GM12878 (cell line): ENCODE measurements at regions not wholly inside any gene's neighbourhood (a gene's known extent, or its start where the extent isn't known, plus 50 kb on each side); places are given as distances from the start of the nearest gene placed in this dataset.

ENCODE experiments used
- ATAC-seq: fragments of 200-7000 bp; cut with Tn5 transposase; 3 replicates; pipeline ENCODE4 v1.9.1; 2020; ENCODE audit warnings: mild to moderate bottlenecking, moderate library complexity
- BruUV-seq: library from RNA; stranded (reverse); fragments of 400-500 nt; replicated peaks from 2 replicates; lab custom pipeline; 2021; lab: Mats Ljungman, UMichigan
- CTCF ChIA-PET: fragments of 300-600 bp; sonication (Branson Sonifier 250); formaldehyde crosslinking; extraction: SDS; loops from one replicate; lab custom pipeline; 2021; ENCODE audit warnings: inconsistent platforms; lab: Yijun Ruan, JAX
- POLR2A ChIA-PET: fragments of 350-600 bp; formaldehyde crosslinking; extraction: SDS; loops from one replicate; lab custom pipeline; 2021; ENCODE audit warnings: inconsistent platforms; lab: Charles Lee
- RAD21 ChIA-PET: fragments of 300-600 bp; sonication (Branson Sonifier 250); formaldehyde crosslinking; loops from one replicate; lab custom pipeline; 2023; ENCODE audit warnings: antibody characterized with exemption; ENCODE audit not compliant: unreplicated experiment; lab: Charles Lee
- SMC1A ChIA-PET: fragments of 300-600 bp; sonication (Branson Sonifier 250); formaldehyde crosslinking; loops from one replicate; lab custom pipeline; 2023; ENCODE audit not compliant: unreplicated experiment, uncharacterized antibody; lab: Charles Lee
- DNase-seq: peaks from one replicate; pipeline ENCODE4 v3.0.0-alpha.2; 2011; ENCODE audit warnings: low read depth, low spot score
- FAIRE-seq: peaks from 3 replicates; lab custom pipeline; 2011; peaks lifted over from hg19 to GRCh38; lab: Jason Lieb, UNC
- H2AFZ ChIP-seq: 2 replicates; pipeline ENCODE4 v1.6.0; 2011; ENCODE audit warnings: low read depth, low read length, control low read depth; ENCODE audit not compliant: control insufficient read depth
- H3K27ac ChIP-seq: 2 replicates; pipeline ENCODE4 v1.5.1; 2011; ENCODE audit warnings: control low read depth; ENCODE audit not compliant: control insufficient read depth, insufficient read depth
- H3K27me3 ChIP-seq, 2 experiments: replicated peaks in 1 of 2; 2 replicates each; pipeline versions ENCODE4 v1.6.0 to v1.6.1; 2011; ENCODE audit warnings: low read length in 1 of 2; ENCODE audit not compliant: control insufficient read depth in 2 of 2, insufficient read depth in 2 of 2
- H3K36me3 ChIP-seq, 2 experiments: 2 replicates each; pipeline ENCODE4 v1.5.1; 2011; ENCODE audit warnings: low read length in 1 of 2; ENCODE audit not compliant: control insufficient read depth in 2 of 2, insufficient read depth in 2 of 2
- H3K4me1 ChIP-seq: 2 replicates; pipeline ENCODE4 v1.6.1; 2011; ENCODE audit warnings: mild to moderate bottlenecking, low read length, moderate library complexity, mixed read lengths; ENCODE audit not compliant: control insufficient read depth, insufficient read depth
- H3K4me2 ChIP-seq: 2 replicates; pipeline ENCODE4 v1.6.0; 2011; ENCODE audit warnings: control low read depth; ENCODE audit not compliant: control insufficient read depth, insufficient read depth
- H3K4me3 ChIP-seq: fragments of 200-600 bp; sonication (generic); 2 replicates; pipeline ENCODE4 v1.5.1; 2016
- H3K79me2 ChIP-seq: 2 replicates; pipeline ENCODE4 v1.6.0; 2011; ENCODE audit warnings: low read length; ENCODE audit not compliant: control insufficient read depth, insufficient read depth
- H3K9ac ChIP-seq: 2 replicates; pipeline ENCODE4 v1.8.0; 2011; ENCODE audit warnings: low read length, control low read depth, mixed read lengths; ENCODE audit not compliant: control insufficient read depth, insufficient read depth
- H3K9me3 ChIP-seq: replicated peaks from 3 replicates; pipeline ENCODE4 v1.5.1; 2011; ENCODE audit warnings: mild to moderate bottlenecking, low read length; ENCODE audit not compliant: control insufficient read depth, insufficient read depth
- H4K20me1 ChIP-seq: 2 replicates; pipeline ENCODE4 v1.6.0; 2011; ENCODE audit not compliant: control insufficient read depth, insufficient read depth
- CBFB ChIP-seq: IDR thresholded peaks from 2 replicates; pipeline ENCODE4 v1.6.1; 2016; ENCODE audit warnings: antibody characterized with exemption, low read depth
- CHD1 ChIP-seq: IDR thresholded peaks from 2 replicates; pipeline ENCODE4 v1.6.1; 2012; ENCODE audit warnings: low read depth, low read length, improper control_type of control experiment
- CHD2 ChIP-seq: IDR thresholded peaks from 2 replicates; pipeline ENCODE4 v1.6.1; 2011; ENCODE audit warnings: low read depth, low read length, improper control_type of control experiment, borderline replicate concordance
- HDAC6 ChIP-seq: fragments of 200-600 bp; sonication (generic); IDR thresholded peaks from one replicate; pipeline ENCODE4 v1.8.0; 2017; ENCODE audit warnings: antibody characterized with exemption; ENCODE audit not compliant: unreplicated experiment
- HDGF ChIP-seq: fragments of 450-650 bp; IDR thresholded peaks from 2 replicates; pipeline ENCODE4 v1.6.1; 2016; ENCODE audit warnings: antibody characterized with exemption
- IKZF2 ChIP-seq, 2 experiments: fragments of 450-650 bp; IDR thresholded peaks; 2 replicates each; pipeline ENCODE4 v1.6.1; 2017; ENCODE audit warnings: mild to moderate bottlenecking in 2 of 2, moderate library complexity in 2 of 2
- KAT2A ChIP-seq: conservative IDR thresholded peaks from 2 replicates; pipeline ENCODE4 v1.6.1; 2011; ENCODE audit warnings: low read depth, low read length; ENCODE audit not compliant: control insufficient read depth
- MEF2B ChIP-seq: fragments of 450-650 bp; IDR thresholded peaks from 2 replicates; pipeline ENCODE4 v1.6.1; 2018; ENCODE audit warnings: mild to moderate bottlenecking, moderate library complexity; ENCODE audit not compliant: partially characterized antibody, poor library complexity, severe bottlenecking
- POLR2A ChIP-seq: IDR thresholded peaks from 2 replicates; pipeline ENCODE4 v1.6.1; 2011; ENCODE audit warnings: low read depth, mild to moderate bottlenecking, low read length
- SIX5 ChIP-seq: IDR thresholded peaks from 2 replicates; pipeline ENCODE4 v1.6.1; 2011; ENCODE audit warnings: mild to moderate bottlenecking, low read depth, low read length, moderate library complexity; ENCODE audit not compliant: severe bottlenecking
- STAT3 ChIP-seq: IDR thresholded peaks from 2 replicates; pipeline ENCODE4 v1.6.1; 2011; ENCODE audit warnings: low read depth, low read length, improper control_type of control experiment
- WGBS: methylation state at CpG from one replicate; pipeline ENCODE4 v1.1.6; 2016; ENCODE audit warnings: low lambda C conversion rate; ENCODE audit not compliant: insufficient replicate concordance, insufficient coverage; ENCODE audit errors: missing lambda C conversion rate; 5-methylcytosine and 5-hydroxymethylcytosine counted together
- in situ Hi-C: fragments of 300-500 bp; cut with MboI; formaldehyde crosslinking; loops from 9 replicates; pipeline ENCODE4 v1.14.3; 2018; ENCODE audit warnings: mixed read lengths
- intact Hi-C: fragments of 100-400 bp; cut with micrococcal nuclease; formaldehyde crosslinking; loops from one replicate; pipeline ENCODE4 v1.14.2; 2022; ENCODE audit not compliant: unreplicated experiment
- TF ChIP-seq, protein P1 (sequence below): fragments of 450-650 bp; IDR thresholded peaks from 2 replicates; pipeline ENCODE4 v1.6.1; 2018; ENCODE audit warnings: borderline replicate concordance, mild to moderate bottlenecking; ENCODE audit not compliant: partially characterized antibody
- TF ChIP-seq, protein P2 (sequence below): fragments of 450-650 bp; formaldehyde crosslinking; IDR thresholded peaks from 2 replicates; pipeline ENCODE4 v1.4.0; 2022; ENCODE audit warnings: mild to moderate bottlenecking, moderate library complexity
- TF ChIP-seq, protein P3 (sequence below): fragments of 450-650 bp; IDR thresholded peaks from 2 replicates; pipeline ENCODE4 v1.6.1; 2018; ENCODE audit warnings: mild to moderate bottlenecking, low read depth, moderate library complexity; ENCODE audit not compliant: partially characterized antibody

DNA sequence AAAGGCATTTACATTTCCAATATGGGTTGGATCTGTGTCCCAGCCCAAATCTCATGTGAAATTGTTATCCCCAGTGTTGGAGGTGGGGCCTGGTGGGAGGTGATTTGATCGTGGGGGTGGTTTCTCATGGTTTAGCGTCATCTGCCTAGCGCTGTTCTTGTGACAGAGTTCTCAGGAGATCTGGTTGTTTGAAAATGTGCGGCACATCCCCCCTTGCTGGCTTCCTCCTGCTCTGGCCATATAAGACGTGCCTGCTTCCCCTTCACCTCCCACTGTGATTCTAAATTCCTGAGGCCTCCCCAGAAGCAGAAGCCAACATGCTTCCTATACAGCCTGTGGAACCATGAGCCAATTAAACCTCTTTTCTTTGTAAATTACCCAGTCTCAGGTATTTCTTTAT, 126.2 kb upstream of the FNDC3A start:
- in situ Hi-C loops (no loop called here), intact Hi-C loops (no loop called here)
- Histone ChIP-seq H3K36me3 (no peaks in the 10 kb centered on the region), H2AFZ (no peak overlapping the region), H3K9ac (no peak overlapping the region), H4K20me1 (no peaks in the 10 kb centered on the region), H3K4me3 (no peak overlapping the region), H3K4me2 (no peak overlapping the region), H3K4me1 (no peaks in the 10 kb centered on the region), H3K27me3 (no peaks in the 10 kb centered on the region), H3K9me3 (no peaks in the 10 kb centered on the region), H3K79me2 (no peaks in the 10 kb centered on the region), H3K27ac (no peak overlapping the region)
- ChIA-PET RAD21 (no interaction called here), CTCF (no interaction called here), POLR2A (no interaction called here), SMC1A (no interaction called here)
- no TSS peak for BruUV-seq
- DNase-seq (no peak), FAIRE-seq (no peak), ATAC-seq (no peak)
- WGBS = 53% methylated on average over 5 of the region's 5 CpGs
- no peak for TF ChIP-seq CBFB
- TF ChIP-seq, protein P1, sequence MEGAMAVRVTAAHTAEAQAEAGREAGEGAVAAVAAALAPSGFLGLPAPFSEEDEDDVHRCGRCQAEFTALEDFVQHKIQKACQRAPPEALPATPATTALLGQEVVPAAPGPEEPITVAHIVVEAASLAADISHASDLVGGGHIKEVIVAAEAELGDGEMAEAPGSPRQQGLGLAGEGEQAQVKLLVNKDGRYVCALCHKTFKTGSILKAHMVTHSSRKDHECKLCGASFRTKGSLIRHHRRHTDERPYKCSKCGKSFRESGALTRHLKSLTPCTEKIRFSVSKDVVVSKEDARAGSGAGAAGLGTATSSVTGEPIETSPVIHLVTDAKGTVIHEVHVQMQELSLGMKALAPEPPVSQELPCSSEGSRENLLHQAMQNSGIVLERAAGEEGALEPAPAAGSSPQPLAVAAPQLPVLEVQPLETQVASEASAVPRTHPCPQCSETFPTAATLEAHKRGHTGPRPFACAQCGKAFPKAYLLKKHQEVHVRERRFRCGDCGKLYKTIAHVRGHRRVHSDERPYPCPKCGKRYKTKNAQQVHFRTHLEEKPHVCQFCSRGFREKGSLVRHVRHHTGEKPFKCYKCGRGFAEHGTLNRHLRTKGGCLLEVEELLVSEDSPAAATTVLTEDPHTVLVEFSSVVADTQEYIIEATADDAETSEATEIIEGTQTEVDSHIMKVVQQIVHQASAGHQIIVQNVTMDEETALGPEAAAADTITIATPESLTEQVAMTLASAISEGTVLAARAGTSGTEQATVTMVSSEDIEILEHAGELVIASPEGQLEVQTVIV = no peak
- no peak for TF ChIP-seq POLR2A
- no peak for TF ChIP-seq CHD1
- no peak for TF ChIP-seq HDGF
- TF ChIP-seq, protein P2, sequence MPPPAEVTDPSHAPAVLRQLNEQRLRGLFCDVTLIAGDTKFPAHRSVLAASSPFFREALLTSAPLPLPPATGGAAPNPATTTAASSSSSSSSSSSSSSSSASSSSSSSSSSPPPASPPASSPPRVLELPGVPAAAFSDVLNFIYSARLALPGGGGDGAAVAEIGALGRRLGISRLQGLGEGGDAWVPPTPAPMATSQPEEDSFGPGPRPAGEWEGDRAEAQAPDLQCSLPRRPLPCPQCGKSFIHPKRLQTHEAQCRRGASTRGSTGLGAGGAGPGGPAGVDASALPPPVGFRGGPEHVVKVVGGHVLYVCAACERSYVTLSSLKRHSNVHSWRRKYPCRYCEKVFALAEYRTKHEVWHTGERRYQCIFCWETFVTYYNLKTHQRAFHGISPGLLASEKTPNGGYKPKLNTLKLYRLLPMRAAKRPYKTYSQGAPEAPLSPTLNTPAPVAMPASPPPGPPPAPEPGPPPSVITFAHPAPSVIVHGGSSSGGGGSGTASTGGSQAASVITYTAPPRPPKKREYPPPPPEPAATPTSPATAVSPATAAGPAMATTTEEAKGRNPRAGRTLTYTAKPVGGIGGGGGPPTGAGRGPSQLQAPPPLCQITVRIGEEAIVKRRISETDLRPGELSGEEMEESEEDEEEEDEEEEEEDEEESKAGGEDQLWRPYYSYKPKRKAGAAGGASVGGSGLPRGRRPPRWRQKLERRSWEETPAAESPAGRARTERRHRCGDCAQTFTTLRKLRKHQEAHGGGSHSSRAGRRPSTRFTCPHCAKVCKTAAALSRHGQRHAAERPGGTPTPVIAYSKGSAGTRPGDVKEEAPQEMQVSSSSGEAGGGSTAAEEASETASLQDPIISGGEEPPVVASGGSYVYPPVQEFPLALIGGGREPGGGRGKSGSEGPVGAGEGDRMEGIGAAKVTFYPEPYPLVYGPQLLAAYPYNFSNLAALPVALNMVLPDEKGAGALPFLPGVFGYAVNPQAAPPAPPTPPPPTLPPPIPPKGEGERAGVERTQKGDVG (CRISPR knock-in tag) = no peak
- no peak for TF ChIP-seq CHD2
- no peak for TF ChIP-seq HDAC6
- no peak for TF ChIP-seq KAT2A
- TF ChIP-seq SIX5 = no peak
- no peak for TF ChIP-seq IKZF2 (IDR thresholded peaks at IDR 0.05)
- TF ChIP-seq, protein P3, sequence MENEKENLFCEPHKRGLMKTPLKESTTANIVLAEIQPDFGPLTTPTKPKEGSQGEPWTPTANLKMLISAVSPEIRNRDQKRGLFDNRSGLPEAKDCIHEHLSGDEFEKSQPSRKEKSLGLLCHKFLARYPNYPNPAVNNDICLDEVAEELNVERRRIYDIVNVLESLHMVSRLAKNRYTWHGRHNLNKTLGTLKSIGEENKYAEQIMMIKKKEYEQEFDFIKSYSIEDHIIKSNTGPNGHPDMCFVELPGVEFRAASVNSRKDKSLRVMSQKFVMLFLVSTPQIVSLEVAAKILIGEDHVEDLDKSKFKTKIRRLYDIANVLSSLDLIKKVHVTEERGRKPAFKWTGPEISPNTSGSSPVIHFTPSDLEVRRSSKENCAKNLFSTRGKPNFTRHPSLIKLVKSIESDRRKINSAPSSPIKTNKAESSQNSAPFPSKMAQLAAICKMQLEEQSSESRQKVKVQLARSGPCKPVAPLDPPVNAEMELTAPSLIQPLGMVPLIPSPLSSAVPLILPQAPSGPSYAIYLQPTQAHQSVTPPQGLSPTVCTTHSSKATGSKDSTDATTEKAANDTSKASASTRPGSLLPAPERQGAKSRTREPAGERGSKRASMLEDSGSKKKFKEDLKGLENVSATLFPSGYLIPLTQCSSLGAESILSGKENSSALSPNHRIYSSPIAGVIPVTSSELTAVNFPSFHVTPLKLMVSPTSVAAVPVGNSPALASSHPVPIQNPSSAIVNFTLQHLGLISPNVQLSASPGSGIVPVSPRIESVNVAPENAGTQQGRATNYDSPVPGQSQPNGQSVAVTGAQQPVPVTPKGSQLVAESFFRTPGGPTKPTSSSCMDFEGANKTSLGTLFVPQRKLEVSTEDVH = no peak
- no peak for TF ChIP-seq STAT3
- no peak for TF ChIP-seq MEF2B
